ENCODE measurements at regions not wholly inside any gene's neighbourhood (a gene's known extent, or its start where the extent isn't known, plus 50 kb on each side); places are given as distances from the start of the nearest gene placed in this dataset.

DNA sequence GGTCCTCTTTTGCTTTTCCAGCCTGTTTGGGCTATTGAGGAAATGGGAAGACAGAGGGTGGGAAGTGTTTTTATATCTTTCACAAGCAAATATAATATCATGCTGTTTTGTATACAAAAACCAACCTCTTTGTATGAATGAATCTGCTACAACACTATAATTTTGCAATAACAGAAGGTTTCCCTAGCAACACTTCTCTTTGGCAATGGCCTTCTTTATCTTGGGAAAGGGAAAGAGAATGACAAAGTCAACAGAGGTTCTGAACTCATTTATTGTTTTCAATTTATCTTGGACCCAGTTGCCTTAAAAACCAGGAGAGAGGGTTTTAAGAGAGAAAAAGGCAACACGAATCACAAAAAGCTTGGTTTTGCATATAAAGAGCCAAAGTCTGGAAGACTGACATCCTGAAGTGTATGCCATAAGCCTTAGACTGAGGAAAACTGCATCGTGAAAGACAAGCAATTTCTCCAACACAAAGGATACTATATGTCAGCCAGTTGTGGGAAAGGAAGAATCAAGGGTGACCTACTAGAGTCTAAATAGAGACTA is 121.8 kb upstream of the FAM241A start:
- no peak overlapping the region for H3K4me3 ChIP-seq
- no peaks in the 10 kb centered on the region for H3K9me3 ChIP-seq
- H3K27me3 ChIP-seq: no peaks in the 10 kb centered on the region
- no peaks in the 10 kb centered on the region for H3K36me3 ChIP-seq
- TF ChIP-seq CTCF (IDR thresholded peaks at IDR 0.05): no peak
- no peak for TF ChIP-seq EP300 (IDR thresholded peaks at IDR 0.05)
- TF ChIP-seq POLR2A (IDR thresholded peaks at IDR 0.05): no peak
- TF ChIP-seq POLR2AphosphoS5 (IDR thresholded peaks at IDR 0.05): no peak
- H3K4me1 ChIP-seq: no peaks in the 10 kb centered on the region
- DNase-seq (ENCODE audit: low spot score in 2 of 2): no peak
- 78% methylated on average over 2 of the region's 2 CpGs for WGBS
- H3K27ac ChIP-seq: no peak overlapping the region

DNA sequence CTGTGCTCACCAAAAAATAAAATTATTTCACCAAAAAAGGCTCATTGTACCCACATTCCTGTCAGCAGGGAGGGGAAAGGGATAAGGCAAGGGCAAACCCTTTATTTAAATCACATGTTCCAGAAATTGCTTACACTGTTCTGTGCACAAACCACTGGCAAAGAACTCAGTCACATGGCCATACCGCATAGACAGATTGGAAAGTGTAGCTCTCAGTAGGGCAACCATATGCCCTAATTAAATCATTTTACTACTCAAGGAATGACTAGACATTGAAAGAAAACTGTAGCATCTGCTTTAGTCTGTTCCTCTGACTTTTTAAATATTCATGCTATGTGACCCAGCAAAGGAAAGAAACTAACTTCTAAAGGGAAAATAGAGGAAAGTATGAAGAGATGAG is 119.2 kb upstream of the FAM241A start:
- WGBS: 63% methylated on average over 1 of the region's 1 CpG
- TF ChIP-seq EP300 (IDR thresholded peaks at IDR 0.05) (no peak), CTCF (IDR thresholded peaks at IDR 0.05) (no peak), POLR2AphosphoS5 (IDR thresholded peaks at IDR 0.05) (no peak), POLR2A (IDR thresholded peaks at IDR 0.05) (no peak)
- no peak overlapping the region for H3K4me3 ChIP-seq
- H3K4me1 ChIP-seq: no peaks in the 10 kb centered on the region
- no peak overlapping the region for H3K27ac ChIP-seq
- no peaks in the 10 kb centered on the region for H3K36me3 ChIP-seq
- no peak for DNase-seq (ENCODE audit: low spot score in 2 of 2)
- H3K27me3 ChIP-seq: peaks cover 8% of the 10 kb centered on the region
- no peaks in the 10 kb centered on the region for H3K9me3 ChIP-seq

DNA sequence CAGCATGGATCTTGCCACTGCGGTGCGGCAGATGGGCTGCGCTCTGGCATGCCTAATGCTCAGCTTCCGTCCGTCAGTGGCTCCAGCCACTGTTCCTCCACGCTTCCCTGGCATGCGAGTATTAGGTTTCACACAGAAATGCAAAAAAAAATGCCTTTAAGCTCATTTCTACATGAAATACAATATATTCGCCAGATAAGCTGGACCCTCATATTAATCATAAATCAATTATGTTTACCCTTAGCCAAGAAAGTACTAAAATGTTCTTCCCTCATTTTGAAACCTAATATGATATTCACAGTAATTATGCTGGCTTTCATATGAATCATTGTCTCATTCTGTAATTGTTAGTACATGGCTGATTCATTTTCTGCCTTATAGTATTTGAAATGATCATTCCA is 115.5 kb upstream of the FAM241A start:
- H3K4me1 ChIP-seq: no peaks in the 10 kb centered on the region

DNA sequence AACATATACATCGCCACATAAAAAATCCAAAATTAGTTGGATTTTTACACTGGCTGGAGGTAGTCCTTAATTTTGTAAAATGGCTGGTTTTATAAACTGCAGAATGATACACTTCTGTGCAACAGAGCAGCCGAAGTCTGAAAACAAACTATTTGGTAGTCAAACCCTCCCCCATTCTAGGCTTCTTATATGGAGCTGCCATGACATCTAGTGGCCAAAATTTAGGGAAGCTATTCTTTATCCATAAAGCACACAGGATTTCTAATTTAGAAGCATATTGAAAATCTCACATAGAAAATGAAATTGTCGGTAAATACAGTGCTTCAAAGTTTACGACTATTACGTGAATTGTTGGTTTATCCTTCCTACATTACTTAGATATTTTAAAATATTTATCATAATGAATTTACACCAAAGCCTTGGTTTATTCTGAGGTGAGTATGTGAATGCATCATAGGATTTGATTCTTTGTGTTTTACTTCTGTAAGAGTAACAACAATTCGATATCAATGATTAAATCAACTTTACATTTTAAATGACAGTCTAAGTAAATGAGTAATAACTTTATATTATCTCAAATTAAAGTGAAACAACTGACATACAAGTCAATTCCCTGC is 113.4 kb upstream of the FAM241A start:
- no peaks in the 10 kb centered on the region for H3K36me3 ChIP-seq
- WGBS: 19% methylated on average over 6 of the region's 6 CpGs
- peaks cover 17% of the 10 kb centered on the region for H3K27me3 ChIP-seq
- no peaks in the 10 kb centered on the region for H3K4me1 ChIP-seq
- no peak overlapping the region for H3K4me3 ChIP-seq
- TF ChIP-seq CTCF (IDR thresholded peaks at IDR 0.05) (peak in 1 of 2 donors; percentile 30), POLR2AphosphoS5 (IDR thresholded peaks at IDR 0.05) (no peak)
- H3K9me3 ChIP-seq: no peaks in the 10 kb centered on the region
- no peak overlapping the region for H3K27ac ChIP-seq
- DNase-seq (ENCODE audit: low spot score in 2 of 2): no peak

More for the DNA sequence above, 115.5 kb upstream of the FAM241A start:
- H3K36me3 ChIP-seq: no peaks in the 10 kb centered on the region
- H3K9me3 ChIP-seq: no peaks in the 10 kb centered on the region
- no peak overlapping the region for H3K27ac ChIP-seq
- TF ChIP-seq POLR2AphosphoS5 (IDR thresholded peaks at IDR 0.05) (no peak), EP300 (IDR thresholded peaks at IDR 0.05) (no peak), CTCF (IDR thresholded peaks at IDR 0.05) (no peak), POLR2A (IDR thresholded peaks at IDR 0.05) (no peak)
- no peak for DNase-seq (ENCODE audit: low spot score in 2 of 2)
- peaks cover 17% of the 10 kb centered on the region for H3K27me3 ChIP-seq
- H3K4me3 ChIP-seq: no peak overlapping the region
- 50% methylated on average over 8 of the region's 8 CpGs for WGBS

DNA sequence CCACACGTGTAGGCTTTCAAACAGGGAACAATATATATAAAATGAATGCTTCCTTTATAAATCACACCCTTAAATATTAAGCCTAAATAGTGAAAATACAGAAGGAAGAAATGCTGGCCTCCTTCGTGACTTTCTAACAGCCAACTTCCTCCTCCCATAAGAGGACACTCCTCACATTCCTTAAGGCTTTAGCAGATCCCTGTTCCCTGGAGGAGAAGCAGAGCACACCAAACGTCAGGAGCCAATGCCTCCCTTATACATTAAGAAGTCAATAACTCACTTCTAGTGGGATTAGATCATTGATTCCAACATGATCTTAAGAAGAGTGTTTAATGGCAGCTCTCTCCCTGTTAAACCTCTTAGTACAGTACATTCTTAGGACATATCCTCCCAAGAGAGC is 108.4 kb upstream of the FAM241A start:
- DNase-seq (ENCODE audit: low spot score in 2 of 2): no peak
- TF ChIP-seq CTCF (IDR thresholded peaks at IDR 0.05) (no peak), POLR2AphosphoS5 (IDR thresholded peaks at IDR 0.05) (no peak), EP300 (IDR thresholded peaks at IDR 0.05) (no peak), POLR2A (IDR thresholded peaks at IDR 0.05) (no peak)
- WGBS: 21% methylated on average over 3 of the region's 3 CpGs
- no peak overlapping the region for H3K27ac ChIP-seq
- H3K36me3 ChIP-seq: no peaks in the 10 kb centered on the region
- no peaks in the 10 kb centered on the region for H3K4me1 ChIP-seq
- no peak overlapping the region for H3K4me3 ChIP-seq
- H3K9me3 ChIP-seq: no peaks in the 10 kb centered on the region
- peaks cover 9% of the 10 kb centered on the region for H3K27me3 ChIP-seq

Data from suprapubic skin (tissue), 4 donors.